NCI-H510A treated with DMSO at 0.1 percent for 48 hours (cell line): ENCODE measurements at regions not wholly inside any gene's neighbourhood (a gene's known extent, or its start where the extent isn't known, plus 50 kb on each side); places are given as distances from the start of the nearest gene placed in this dataset.

ENCODE experiments used
- DNase-seq: peaks from one replicate; lab custom pipeline; 2025; lab: John Stamatoyannopoulos, UW

GRCh38 chr3:18774319-18775088, 349.4 kb upstream of the SATB1 start:
- DNase-seq = no peak

- no peak for DNase-seq
These were observed 347.7 kb upstream of the SATB1 start for GRCh38 chr3:18772699-18773305.

- no peak for DNase-seq
These were observed 346.8 kb upstream of the SATB1 start for GRCh38 chr3:18771931-18772330.

- no peak for DNase-seq
These were observed 345.7 kb upstream of the SATB1 start for GRCh38 chr3:18770800-18771199.

- no peak for DNase-seq
These were observed 342.7 kb upstream of the SATB1 start for GRCh38 chr3:18767756-18768303.

GRCh38 chr3:18766974-18767373, 341.8 kb upstream of the SATB1 start:
- no peak for DNase-seq

- DNase-seq = no peak
These were observed 340.5 kb upstream of the SATB1 start for GRCh38 chr3:18765662-18766061.

GRCh38 chr3:18765161-18765560, 340.0 kb upstream of the SATB1 start:
- DNase-seq = no peak

GRCh38 chr3:18761530-18761929, 336.4 kb upstream of the SATB1 start:
- no peak for DNase-seq

- DNase-seq = peak; percentile 91
These were observed 333.0 kb upstream of the SATB1 start for GRCh38 chr3:18758047-18758704.

GRCh38 chr3:18757476-18757875, 332.3 kb upstream of the SATB1 start:
- no peak for DNase-seq

GRCh38 chr3:18752273-18752934, 327.3 kb upstream of the SATB1 start:
- DNase-seq = no peak

- DNase-seq = peak; percentile 71
These were observed 326.4 kb upstream of the SATB1 start for GRCh38 chr3:18751514-18751913.

GRCh38 chr3:18747383-18747782, 322.2 kb upstream of the SATB1 start:
- no peak for DNase-seq

- no peak for DNase-seq
These were observed 320.3 kb upstream of the SATB1 start for GRCh38 chr3:18745472-18745871.

GRCh38 chr3:18744472-18744871, 319.3 kb upstream of the SATB1 start:
- no peak for DNase-seq

- no peak for DNase-seq
These were observed 318.6 kb upstream of the SATB1 start for GRCh38 chr3:18743761-18744160.

GRCh38 chr3:18740631-18741583, 315.8 kb upstream of the SATB1 start:
- DNase-seq = no peak

GRCh38 chr3:18739099-18739433, 313.9 kb upstream of the SATB1 start:
- DNase-seq = no peak

- DNase-seq = no peak
These were observed 313.4 kb upstream of the SATB1 start for GRCh38 chr3:18738393-18739098.

- no peak for DNase-seq
These were observed 309.9 kb upstream of the SATB1 start for GRCh38 chr3:18735005-18735404.
